Activated CD4-positive, alpha-beta memory T cell treated with anti-CD3 and anti-CD28 coated beads, Interleukin-2, amount 10 ng/mL, durations not matched to agents 7 days and 5 days (primary cell): ENCODE measurements at regions not wholly inside any gene's neighbourhood (a gene's known extent, or its start where the extent isn't known, plus 50 kb on each side); places are given as distances from the start of the nearest gene placed in this dataset.
"Not testable (repeated sequence)": the region's sequence is repeated elsewhere in the genome, so short reads cannot be mapped to it uniquely, and the experiment has no call there.

ENCODE experiments used
- CTCF ChIA-PET: fragments of 350-600 bp; sonication (Branson Sonifier 250); formaldehyde crosslinking; loops from one replicate; lab custom pipeline; 2021; ENCODE audit warnings: antibody characterized with exemption, inconsistent platforms; lab: Charles Lee
- POLR2A ChIA-PET: fragments of 350-600 bp; sonication (Branson Sonifier 250); formaldehyde crosslinking; loops from one replicate; lab custom pipeline; 2021; ENCODE audit warnings: antibody characterized with exemption; lab: Charles Lee
- DNase-seq: peaks from one replicate; pipeline ENCODE4 v3.0.0-alpha.2; 2020
- H3K27ac Mint-ChIP-seq: one replicate; pipeline ENCODE4 v1.8.0; 2021; ENCODE audit warnings: mild to moderate bottlenecking, mixed read lengths
- H3K27me3 Mint-ChIP-seq: one replicate; pipeline ENCODE4 v1.8.0; 2021; ENCODE audit warnings: mixed read lengths
- H3K36me3 Mint-ChIP-seq: one replicate; pipeline ENCODE4 v1.8.0; 2021; ENCODE audit warnings: low read depth, mixed read lengths
- H3K4me1 Mint-ChIP-seq: one replicate; pipeline ENCODE4 v1.8.0; 2021; ENCODE audit warnings: mixed read lengths
- H3K4me3 Mint-ChIP-seq: one replicate; pipeline ENCODE4 v1.8.0; 2021; ENCODE audit warnings: mild to moderate bottlenecking, mixed read lengths
- H3K9me3 Mint-ChIP-seq: one replicate; pipeline ENCODE4 v1.8.0; 2021; ENCODE audit warnings: mixed read lengths

GRCh38 chr5:37927753-37928152, 87.9 kb upstream of the GDNF start:
- H3K4me3 Mint-ChIP-seq, H3K4me1 Mint-ChIP-seq, DNase-seq, CTCF ChIA-PET, POLR2A ChIA-PET, H3K27me3 Mint-ChIP-seq, H3K9me3 Mint-ChIP-seq, H3K27ac Mint-ChIP-seq, H3K36me3 Mint-ChIP-seq: not testable (repeated sequence)

GRCh38 chr5:37926732-37927131, 86.9 kb upstream of the GDNF start:
- H3K9me3 Mint-ChIP-seq, result peaks cover 2% of the 10 kb centered on the region
- no peaks in the 10 kb centered on the region for H3K4me1 Mint-ChIP-seq
- H3K27ac Mint-ChIP-seq, result no peak overlapping the region
- ChIA-PET POLR2A (no interaction called here), CTCF (no interaction called here)
- no peak for DNase-seq
- H3K27me3 Mint-ChIP-seq, result peaks cover 2% of the 10 kb centered on the region
- H3K36me3 Mint-ChIP-seq, result no peaks in the 10 kb centered on the region
- no peak overlapping the region for H3K4me3 Mint-ChIP-seq

DNA sequence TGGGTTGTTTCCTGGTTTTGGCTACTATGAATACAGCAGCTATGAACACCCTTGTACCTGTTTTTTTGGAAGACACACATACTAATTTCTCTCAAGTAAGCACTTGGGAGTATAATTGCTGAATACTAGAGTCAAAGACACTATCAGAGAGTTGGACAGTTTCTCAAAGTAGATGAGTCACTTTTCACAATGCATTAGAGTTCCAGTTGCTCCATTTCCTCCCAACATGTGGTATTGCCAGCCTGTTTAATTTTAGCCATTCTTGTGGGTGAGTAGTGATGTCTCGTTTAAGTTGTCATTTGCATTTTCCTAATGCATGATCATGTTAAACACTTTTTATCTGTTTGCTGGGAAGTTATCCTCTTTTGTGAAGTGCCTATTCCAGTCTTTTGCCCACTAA, 81.6 kb upstream of the GDNF start:
- CTCF ChIA-PET, result no interaction called here
- no peak overlapping the region for H3K27ac Mint-ChIP-seq
- peaks cover 8% of the 10 kb centered on the region for H3K27me3 Mint-ChIP-seq
- POLR2A ChIA-PET, result no interaction called here
- no peak for DNase-seq
- H3K9me3 Mint-ChIP-seq, result no peaks in the 10 kb centered on the region
- H3K36me3 Mint-ChIP-seq, result no peaks in the 10 kb centered on the region
- H3K4me1 Mint-ChIP-seq, result no peaks in the 10 kb centered on the region
- H3K4me3 Mint-ChIP-seq, result no peak overlapping the region

DNA sequence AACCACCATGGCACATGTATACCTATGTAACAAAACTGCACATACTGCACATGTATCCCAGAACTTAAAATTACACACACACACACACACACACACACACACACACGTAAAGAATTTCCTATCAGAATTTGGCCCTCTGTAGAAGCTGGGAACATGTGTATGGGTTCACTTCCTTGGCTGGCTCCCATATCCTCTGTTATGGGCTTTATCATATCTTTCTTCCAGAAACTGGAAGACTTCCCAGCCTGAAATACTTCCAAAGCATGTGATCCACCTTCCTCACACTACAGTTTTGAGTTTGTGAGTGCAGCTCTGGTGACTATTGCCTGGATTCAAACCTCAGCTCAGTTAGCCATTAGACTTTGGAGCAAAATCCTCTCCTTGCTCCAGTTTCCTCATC, 78.6 kb upstream of the GDNF start:
- H3K27me3 Mint-ChIP-seq, result peaks cover 8% of the 10 kb centered on the region
- H3K9me3 Mint-ChIP-seq, result no peaks in the 10 kb centered on the region
- H3K36me3 Mint-ChIP-seq, result no peaks in the 10 kb centered on the region
- H3K4me3 Mint-ChIP-seq, result no peak overlapping the region
- H3K27ac Mint-ChIP-seq, result no peak overlapping the region
- POLR2A ChIA-PET, result no interaction called here
- no peak for DNase-seq
- CTCF ChIA-PET, result no interaction called here
- no peaks in the 10 kb centered on the region for H3K4me1 Mint-ChIP-seq

- H3K36me3 Mint-ChIP-seq, result no peaks in the 10 kb centered on the region
- peaks cover 8% of the 10 kb centered on the region for H3K27me3 Mint-ChIP-seq
- no peaks in the 10 kb centered on the region for H3K4me1 Mint-ChIP-seq
- no peak overlapping the region for H3K4me3 Mint-ChIP-seq
- POLR2A ChIA-PET, result no interaction called here
- no peak for DNase-seq
- CTCF ChIA-PET, result no interaction called here
- H3K27ac Mint-ChIP-seq, result no peak overlapping the region
- H3K9me3 Mint-ChIP-seq, result no peaks in the 10 kb centered on the region
These were observed 76.7 kb upstream of the GDNF start for GRCh38 chr5:37916525-37916924.

- Mint-ChIP-seq H3K36me3 (no peaks in the 10 kb centered on the region), H3K4me3 (no peak overlapping the region), H3K4me1 (no peaks in the 10 kb centered on the region), H3K27me3 (peaks cover 12% of the 10 kb centered on the region), H3K27ac (no peak overlapping the region), H3K9me3 (no peaks in the 10 kb centered on the region)
- ChIA-PET POLR2A (no interaction called here), CTCF (no interaction called here)
- DNase-seq, result no peak
These were observed 75.4 kb upstream of the GDNF start for GRCh38 chr5:37915097-37915736.

- H3K36me3 Mint-ChIP-seq, DNase-seq, POLR2A ChIA-PET, H3K4me3 Mint-ChIP-seq, H3K27me3 Mint-ChIP-seq, H3K9me3 Mint-ChIP-seq, H3K27ac Mint-ChIP-seq, CTCF ChIA-PET, H3K4me1 Mint-ChIP-seq: not testable (repeated sequence)
These were observed 69.9 kb upstream of the GDNF start for GRCh38 chr5:37909610-37910266.

DNA sequence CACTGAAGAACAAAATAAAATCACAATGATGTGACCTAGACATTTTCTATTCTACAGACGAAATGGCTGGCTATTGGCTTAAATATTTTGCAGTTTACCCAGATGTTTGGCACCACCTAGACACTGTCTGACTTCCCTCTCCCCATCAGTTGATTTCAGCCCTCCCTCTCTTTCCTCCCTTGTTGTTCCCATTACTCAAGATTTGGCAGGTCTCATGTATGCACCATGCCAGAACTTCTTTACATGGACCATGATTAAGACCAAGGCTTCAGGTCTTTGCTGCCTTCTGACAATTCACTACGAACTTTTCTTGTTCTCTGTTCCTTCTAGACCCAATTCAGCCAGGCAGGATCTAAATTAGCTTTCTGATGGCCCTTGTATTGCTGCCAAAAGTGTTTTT, 66.6 kb upstream of the GDNF start:
- no peak overlapping the region for H3K27ac Mint-ChIP-seq
- no peaks in the 10 kb centered on the region for H3K36me3 Mint-ChIP-seq
- no peaks in the 10 kb centered on the region for H3K4me1 Mint-ChIP-seq
- ChIA-PET POLR2A (no interaction called here), CTCF (no interaction called here)
- H3K4me3 Mint-ChIP-seq, result no peak overlapping the region
- H3K9me3 Mint-ChIP-seq, result peaks cover 4% of the 10 kb centered on the region
- peaks cover 4% of the 10 kb centered on the region for H3K27me3 Mint-ChIP-seq
- no peak for DNase-seq

DNA sequence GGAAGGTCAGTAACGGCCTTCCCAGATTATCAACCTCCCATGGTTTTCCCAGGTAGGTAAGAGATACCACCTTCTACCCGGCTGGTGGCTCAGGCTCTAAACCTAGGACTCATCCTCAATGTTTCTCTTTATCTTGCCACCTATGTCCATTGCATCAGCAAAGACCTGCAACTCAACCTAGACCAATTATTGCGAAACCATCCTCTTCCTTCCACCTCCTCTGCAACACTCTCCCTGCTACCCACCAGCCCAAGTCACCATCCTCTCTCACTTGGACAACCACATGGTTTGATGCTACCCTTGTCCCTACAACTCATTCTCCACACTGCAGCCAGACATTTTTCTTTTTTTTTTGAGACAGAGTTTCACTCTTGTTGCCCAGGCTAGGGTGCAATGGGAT, 65.4 kb upstream of the GDNF start:
- H3K27ac Mint-ChIP-seq, result no peak overlapping the region
- DNase-seq, result no peak
- H3K27me3 Mint-ChIP-seq, result no peaks in the 10 kb centered on the region
- peaks cover 4% of the 10 kb centered on the region for H3K9me3 Mint-ChIP-seq
- ChIA-PET POLR2A (no interaction called here), CTCF (no interaction called here)
- H3K4me1 Mint-ChIP-seq, result no peaks in the 10 kb centered on the region
- H3K4me3 Mint-ChIP-seq, result no peak overlapping the region
- no peaks in the 10 kb centered on the region for H3K36me3 Mint-ChIP-seq

GRCh38 chr5:37902323-37902722, 62.5 kb upstream of the GDNF start:
- Mint-ChIP-seq H3K4me1 (no peaks in the 10 kb centered on the region), H3K27me3 (no peaks in the 10 kb centered on the region), H3K9me3 (peaks cover 4% of the 10 kb centered on the region), H3K36me3 (no peaks in the 10 kb centered on the region), H3K4me3 (no peak overlapping the region), H3K27ac (no peak overlapping the region)
- DNase-seq, result no peak
- ChIA-PET POLR2A (no interaction called here), CTCF (no interaction called here)

GRCh38 chr5:37900692-37901091, 60.9 kb upstream of the GDNF start:
- Mint-ChIP-seq H3K9me3 (no peaks in the 10 kb centered on the region), H3K36me3 (no peaks in the 10 kb centered on the region), H3K4me1 (no peaks in the 10 kb centered on the region), H3K4me3 (no peak overlapping the region), H3K27me3 (no peaks in the 10 kb centered on the region), H3K27ac (no peak overlapping the region)
- ChIA-PET POLR2A (no interaction called here), CTCF (no interaction called here)
- DNase-seq, result no peak

DNA sequence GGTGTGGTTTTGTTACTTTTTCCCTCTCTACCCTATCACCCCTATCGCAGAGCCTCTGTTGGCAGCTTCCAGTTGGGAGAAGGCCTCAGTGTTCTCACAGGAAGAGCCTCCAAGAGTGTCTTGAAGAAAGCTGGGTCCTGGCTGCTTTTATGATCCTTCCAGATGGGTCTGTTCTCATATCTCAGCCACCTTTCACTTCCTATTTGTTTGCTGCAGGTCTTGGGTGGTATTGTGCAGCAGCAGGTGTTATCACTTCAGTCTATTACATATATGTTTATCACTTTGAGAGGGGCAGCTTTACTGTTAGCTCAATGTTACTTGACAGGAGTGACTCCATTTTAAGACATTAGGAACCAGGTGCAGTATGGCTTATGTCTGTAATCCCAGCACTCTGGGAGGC, 59.2 kb upstream of the GDNF start:
- Mint-ChIP-seq H3K36me3 (no peaks in the 10 kb centered on the region), H3K27me3 (no peaks in the 10 kb centered on the region), H3K4me3 (no peak overlapping the region), H3K4me1 (no peaks in the 10 kb centered on the region), H3K27ac (no peak overlapping the region), H3K9me3 (no peaks in the 10 kb centered on the region)
- ChIA-PET POLR2A (no interaction called here), CTCF (no interaction called here)
- no peak for DNase-seq

DNA sequence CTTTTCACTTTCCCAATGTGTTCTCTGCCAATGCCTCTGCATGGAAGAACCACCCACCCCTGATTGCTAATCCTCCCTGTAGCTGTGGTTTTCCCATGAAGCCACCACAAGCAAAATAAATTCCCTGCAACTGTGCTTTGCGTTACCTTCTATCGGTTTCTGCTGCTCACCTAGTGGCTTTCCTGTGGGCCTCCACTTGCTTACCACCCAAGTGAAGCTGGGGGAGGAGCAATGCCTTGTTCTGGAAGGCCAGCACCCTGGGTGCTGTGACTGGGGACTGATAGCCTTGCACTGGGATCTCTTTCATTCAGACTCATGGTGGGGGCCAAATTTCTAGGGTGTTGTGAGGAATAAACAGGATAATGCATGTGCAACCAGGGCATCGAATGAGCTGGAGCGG, 56.3 kb upstream of the GDNF start:
- no peaks in the 10 kb centered on the region for H3K36me3 Mint-ChIP-seq
- H3K4me1 Mint-ChIP-seq, result no peaks in the 10 kb centered on the region
- H3K9me3 Mint-ChIP-seq, result no peaks in the 10 kb centered on the region
- no peak overlapping the region for H3K4me3 Mint-ChIP-seq
- CTCF ChIA-PET, result no interaction called here
- POLR2A ChIA-PET, result no interaction called here
- H3K27ac Mint-ChIP-seq, result no peak overlapping the region
- no peaks in the 10 kb centered on the region for H3K27me3 Mint-ChIP-seq
- DNase-seq, result no peak

DNA sequence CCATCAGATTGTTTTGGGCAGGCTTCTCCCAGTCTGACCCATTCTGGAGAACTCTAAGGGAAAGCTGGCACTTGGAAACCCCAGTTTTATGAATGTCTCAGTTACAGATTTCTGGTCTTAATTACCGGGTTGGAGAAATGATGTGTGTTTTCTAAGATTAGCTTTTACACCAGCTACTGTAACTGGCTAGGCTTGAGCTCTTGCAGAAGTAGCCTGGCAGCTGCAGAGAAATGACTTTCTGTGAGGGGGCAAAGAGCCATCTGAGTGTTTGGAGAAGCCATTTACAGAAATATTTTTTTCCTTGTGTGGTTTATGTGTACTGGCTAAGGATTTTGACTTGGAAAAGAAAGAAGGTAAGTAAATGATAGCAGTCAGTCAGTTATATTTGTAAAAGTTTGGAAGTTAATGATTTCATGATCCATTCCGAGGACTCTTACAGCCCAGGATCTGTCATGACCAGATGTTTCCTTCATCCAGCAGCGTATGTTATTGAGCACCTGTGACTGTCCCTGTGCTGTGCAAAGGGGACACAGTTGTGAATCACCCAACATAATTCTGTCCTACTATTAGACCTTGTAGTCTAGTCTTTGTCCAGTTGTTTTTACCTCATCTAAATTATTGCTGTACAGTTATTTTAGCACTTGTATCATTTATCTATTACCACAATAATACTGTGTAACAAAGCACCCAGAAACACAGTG, 53.7 kb upstream of the GDNF start:
- Mint-ChIP-seq H3K27ac (no peak overlapping the region), H3K4me1 (no peaks in the 10 kb centered on the region), H3K4me3 (no peak overlapping the region), H3K27me3 (no peaks in the 10 kb centered on the region), H3K36me3 (no peaks in the 10 kb centered on the region), H3K9me3 (no peaks in the 10 kb centered on the region)
- POLR2A ChIA-PET, result no interaction called here
- DNase-seq, result no peak
- CTCF ChIA-PET, result no interaction called here
